Skin epidermis (tissue), 12 donors: ENCODE measurements at regions not wholly inside any gene's neighbourhood (a gene's known extent, or its start where the extent isn't known, plus 50 kb on each side); places are given as distances from the start of the nearest gene placed in this dataset.
"Not testable (repeated sequence)": the region's sequence is repeated elsewhere in the genome, so short reads cannot be mapped to it uniquely, and the experiment has no call there.

ENCODE experiments used
- H3K27ac ChIP-seq, 21 experiments: fragments of 200-600 bp; sonication (generic) in 11 of 21; one replicate each; pipeline ENCODE4 v1.5.0; 2020; ENCODE audit warnings: mild to moderate bottlenecking in 3 of 21, inconsistent platforms in 2 of 21, moderate library complexity in 2 of 21
- H3K4me3 ChIP-seq, 7 experiments: fragments of 200-600 bp; sonication (generic) in 2 of 7; one replicate each; pipeline ENCODE4 v1.5.0; 2020; ENCODE audit warnings: inconsistent platforms in 2 of 7, mild to moderate bottlenecking in 2 of 7, moderate library complexity in 1 of 7

GRCh38 chr1:30147188-30147587 is 576.2 kb downstream of the MATN1 start:
- no peak overlapping the region for H3K4me3 ChIP-seq
- no peak overlapping the region for H3K27ac ChIP-seq

GRCh38 chr1:30146448-30146847 is 576.9 kb downstream of the MATN1 start:
- Histone ChIP-seq H3K27ac (no peak overlapping the region), H3K4me3 (no peak overlapping the region)

- Histone ChIP-seq H3K27ac (no peak overlapping the region), H3K4me3 (no peak overlapping the region)
Observed at GRCh38 chr1:30145723-30146303, 577.6 kb downstream of the MATN1 start.

- Histone ChIP-seq H3K27ac (no peak overlapping the region), H3K4me3 (no peak overlapping the region)
Observed at GRCh38 chr1:30144831-30145230, 578.6 kb downstream of the MATN1 start.

GRCh38 chr1:30143517-30143916 is 579.9 kb downstream of the MATN1 start:
- Histone ChIP-seq H3K27ac (no peak overlapping the region), H3K4me3 (no peak overlapping the region)

GRCh38 chr1:30140566-30140965 is 582.8 kb downstream of the MATN1 start:
- H3K27ac ChIP-seq = no peak overlapping the region
- H3K4me3 ChIP-seq = no peak overlapping the region

- Histone ChIP-seq H3K4me3 (no peak overlapping the region), H3K27ac (no peak overlapping the region)
Observed at GRCh38 chr1:30138891-30139290, 584.5 kb downstream of the MATN1 start.

- Histone ChIP-seq H3K4me3 (no peak overlapping the region), H3K27ac (no peak overlapping the region)
Observed at GRCh38 chr1:30137001-30137400, 586.4 kb downstream of the MATN1 start.

- no peak overlapping the region for H3K4me3 ChIP-seq
- no peak overlapping the region for H3K27ac ChIP-seq
Observed at GRCh38 chr1:30135698-30136097, 587.7 kb downstream of the MATN1 start.

GRCh38 chr1:30134466-30135217 is 588.7 kb downstream of the MATN1 start:
- no peak overlapping the region for H3K27ac ChIP-seq
- H3K4me3 ChIP-seq = no peak overlapping the region

GRCh38 chr1:30133414-30134055 is 589.9 kb downstream of the MATN1 start:
- Histone ChIP-seq H3K27ac (no peak overlapping the region), H3K4me3 (no peak overlapping the region)

- no peak overlapping the region for H3K4me3 ChIP-seq
- no peak overlapping the region for H3K27ac ChIP-seq
Observed at GRCh38 chr1:30132602-30133286, 590.6 kb downstream of the MATN1 start.

GRCh38 chr1:30130566-30130965 is 592.8 kb downstream of the MATN1 start:
- not testable (repeated sequence) for H3K4me3 ChIP-seq, H3K27ac ChIP-seq

GRCh38 chr1:30130099-30130498 is 593.3 kb downstream of the MATN1 start:
- Histone ChIP-seq H3K27ac (no peak overlapping the region), H3K4me3 (no peak overlapping the region)

- Histone ChIP-seq H3K4me3 (no peak overlapping the region), H3K27ac (no peak overlapping the region)
Observed at GRCh38 chr1:30129421-30130055, 593.8 kb downstream of the MATN1 start.

GRCh38 chr1:30129001-30129408 is 594.4 kb downstream of the MATN1 start:
- Histone ChIP-seq H3K4me3 (no peak overlapping the region), H3K27ac (no peak overlapping the region)

- no peak overlapping the region for H3K4me3 ChIP-seq
- H3K27ac ChIP-seq = no peak overlapping the region
Observed at GRCh38 chr1:30126848-30127247, 596.5 kb downstream of the MATN1 start.

GRCh38 chr1:30125821-30126170 is 597.6 kb downstream of the MATN1 start:
- no peak overlapping the region for H3K27ac ChIP-seq
- no peak overlapping the region for H3K4me3 ChIP-seq

GRCh38 chr1:30125021-30125820 is 598.2 kb downstream of the MATN1 start:
- Histone ChIP-seq H3K4me3 (no peak overlapping the region), H3K27ac (no peak overlapping the region)

GRCh38 chr1:30123896-30124295 is 599.5 kb downstream of the MATN1 start:
- Histone ChIP-seq H3K4me3 (no peak overlapping the region), H3K27ac (no peak overlapping the region)
